ENCODE measurements at regions not wholly inside any gene's neighbourhood (a gene's known extent, or its start where the extent isn't known, plus 50 kb on each side); places are given as distances from the start of the nearest gene placed in this dataset.

DNA sequence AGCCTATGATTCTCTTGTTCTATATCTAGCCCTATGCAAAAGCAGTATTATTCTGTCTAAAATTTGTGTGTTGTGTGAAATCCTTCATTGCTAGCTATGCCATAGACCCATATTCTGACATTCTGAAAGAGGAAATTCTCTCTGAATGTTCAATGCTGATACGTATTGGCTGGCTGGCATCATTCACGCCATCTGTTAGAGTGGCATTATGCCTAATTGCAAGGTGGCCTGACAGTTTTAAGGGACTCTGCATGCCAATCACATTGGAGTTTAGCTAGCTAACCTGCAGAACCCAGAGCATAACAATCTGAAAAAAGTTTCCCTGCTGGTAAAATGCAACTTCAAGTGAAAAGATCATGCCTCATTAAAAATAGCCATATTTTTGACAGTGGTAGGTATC, 316.0 kb downstream of the SOX11 start:
- TF ChIP-seq POLR2A (IDR thresholded peaks at IDR 0.05) (no peak), CTCF (IDR thresholded peaks at IDR 0.05) (no peak)

Data from right lobe of liver (tissue), 4 donors.